ENCODE measurements at regions not wholly inside any gene's neighbourhood (a gene's known extent, or its start where the extent isn't known, plus 50 kb on each side); places are given as distances from the start of the nearest gene placed in this dataset.

DNA sequence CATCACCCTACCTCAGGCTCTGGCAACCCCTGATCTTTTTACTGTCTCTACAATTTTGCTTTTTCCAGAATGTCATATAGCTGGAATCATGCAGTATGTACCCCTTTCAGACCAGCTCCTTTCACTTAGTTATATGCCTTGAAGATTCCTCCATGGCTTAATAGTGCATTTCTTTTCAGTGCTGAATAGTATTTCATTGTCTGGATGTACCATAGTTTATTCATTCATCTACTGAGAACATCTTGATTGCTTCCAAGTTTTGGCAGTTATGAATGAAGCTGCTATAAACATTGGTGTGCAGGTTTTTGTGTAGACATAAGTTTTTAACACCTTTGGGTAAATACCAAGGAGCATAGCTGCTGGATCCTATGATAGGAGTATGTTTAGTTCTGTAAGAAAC, 50.8 kb upstream of the ANP32A start:
- H3K4me3 ChIP-seq (ENCODE audit: control insufficient read depth, low read depth, low read length): no peak overlapping the region
- TF ChIP-seq, protein P1, sequence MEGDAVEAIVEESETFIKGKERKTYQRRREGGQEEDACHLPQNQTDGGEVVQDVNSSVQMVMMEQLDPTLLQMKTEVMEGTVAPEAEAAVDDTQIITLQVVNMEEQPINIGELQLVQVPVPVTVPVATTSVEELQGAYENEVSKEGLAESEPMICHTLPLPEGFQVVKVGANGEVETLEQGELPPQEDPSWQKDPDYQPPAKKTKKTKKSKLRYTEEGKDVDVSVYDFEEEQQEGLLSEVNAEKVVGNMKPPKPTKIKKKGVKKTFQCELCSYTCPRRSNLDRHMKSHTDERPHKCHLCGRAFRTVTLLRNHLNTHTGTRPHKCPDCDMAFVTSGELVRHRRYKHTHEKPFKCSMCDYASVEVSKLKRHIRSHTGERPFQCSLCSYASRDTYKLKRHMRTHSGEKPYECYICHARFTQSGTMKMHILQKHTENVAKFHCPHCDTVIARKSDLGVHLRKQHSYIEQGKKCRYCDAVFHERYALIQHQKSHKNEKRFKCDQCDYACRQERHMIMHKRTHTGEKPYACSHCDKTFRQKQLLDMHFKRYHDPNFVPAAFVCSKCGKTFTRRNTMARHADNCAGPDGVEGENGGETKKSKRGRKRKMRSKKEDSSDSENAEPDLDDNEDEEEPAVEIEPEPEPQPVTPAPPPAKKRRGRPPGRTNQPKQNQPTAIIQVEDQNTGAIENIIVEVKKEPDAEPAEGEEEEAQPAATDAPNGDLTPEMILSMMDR (IDR thresholded peaks at IDR 0.05; ENCODE audit: control insufficient read depth, insufficient read depth, low read depth, low read length, missing control alignments): no peak
- DNase-seq (ENCODE audit: low read depth): no peak

DNA sequence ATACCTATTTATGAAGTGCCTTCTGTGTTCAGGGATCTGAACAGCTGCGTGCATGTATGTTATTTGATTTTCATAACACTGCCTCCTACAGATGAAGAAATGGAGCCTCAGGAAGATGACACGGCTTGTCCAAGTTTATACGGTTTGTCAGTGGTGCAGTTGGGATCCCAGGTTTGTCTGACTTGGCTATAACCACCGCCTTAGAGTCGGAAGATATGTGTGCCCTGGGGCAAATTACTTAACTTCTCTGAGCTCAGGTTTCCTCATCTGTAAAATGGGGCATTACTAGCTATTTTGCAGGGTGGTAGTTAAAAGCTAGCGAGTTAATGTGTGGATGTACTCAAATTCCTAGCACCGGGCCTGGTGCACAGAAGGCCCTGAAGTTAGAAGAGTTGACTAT, 54.1 kb upstream of the ANP32A start:
- no peak overlapping the region for H3K4me3 ChIP-seq (ENCODE audit: control insufficient read depth, low read depth, low read length)
- TF ChIP-seq, protein P1 (IDR thresholded peaks at IDR 0.05; ENCODE audit: control insufficient read depth, insufficient read depth, low read depth, low read length, missing control alignments): no peak
- no peak for DNase-seq (ENCODE audit: low read depth)

DNA sequence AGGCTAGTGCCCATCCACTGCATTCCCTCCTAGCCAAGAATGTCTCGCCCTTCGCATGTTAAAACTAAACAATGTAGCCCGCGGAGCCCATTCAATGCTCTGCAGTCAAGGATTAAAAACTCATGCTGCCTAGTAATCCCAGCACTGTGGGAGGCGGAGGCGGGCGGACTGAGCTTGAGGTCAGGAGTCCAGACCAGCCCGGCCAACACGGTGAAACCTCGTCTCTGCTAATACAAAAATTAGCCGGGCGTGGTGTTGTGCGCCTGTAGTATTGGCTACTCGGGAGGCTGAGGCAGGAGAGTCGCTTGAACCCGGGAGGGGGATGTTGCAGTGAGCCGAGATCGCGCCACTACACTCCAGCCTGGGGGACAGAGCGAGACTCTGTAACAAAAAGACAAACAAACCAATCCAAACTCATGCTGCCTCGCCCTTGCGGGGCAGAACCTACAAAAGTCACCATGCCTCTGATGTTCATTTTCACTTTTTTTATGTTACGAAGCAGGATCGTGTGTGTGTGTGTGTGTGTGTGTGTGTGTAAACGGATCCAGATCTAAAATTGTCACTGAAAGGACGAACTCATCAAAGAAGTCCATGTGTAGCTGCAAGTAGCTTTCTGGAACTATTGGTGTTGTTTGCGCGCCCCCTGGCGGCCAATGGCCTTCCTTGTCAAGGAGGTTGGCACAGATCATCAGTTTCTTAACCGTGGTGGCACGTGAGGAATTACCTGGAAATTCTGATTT, 54.8 kb upstream of the SPESP1 start:
- TF ChIP-seq, protein P1 (IDR thresholded peaks at IDR 0.05; ENCODE audit: control insufficient read depth, insufficient read depth, low read depth, low read length, missing control alignments): peak; percentile 83
- H3K4me3 ChIP-seq (ENCODE audit: control insufficient read depth, low read depth, low read length): peak overlapping the region; percentile 50
- peak; percentile 63 for DNase-seq (ENCODE audit: low read depth)

DNA sequence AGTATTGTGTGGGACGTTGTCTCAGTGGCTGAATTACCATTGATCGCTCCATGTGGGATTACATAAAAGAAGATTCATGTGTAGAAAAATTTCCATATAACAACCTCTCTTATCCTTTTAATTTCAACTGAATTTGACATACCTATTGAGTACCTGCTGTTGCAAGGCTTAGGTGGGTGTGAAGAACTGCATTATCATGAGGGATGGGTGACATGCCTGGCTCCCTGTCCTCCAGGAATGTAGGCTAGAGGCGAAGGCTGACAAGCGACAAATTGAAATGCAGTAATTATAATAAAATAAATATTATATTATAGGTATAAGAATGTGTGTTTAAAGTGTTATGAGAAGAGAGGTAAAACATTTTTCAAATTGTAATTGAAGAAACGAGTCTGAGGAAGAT, 52.7 kb upstream of the SPESP1 start:
- TF ChIP-seq, protein P1 (IDR thresholded peaks at IDR 0.05; ENCODE audit: control insufficient read depth, insufficient read depth, low read depth, low read length, missing control alignments): no peak
- DNase-seq (ENCODE audit: low read depth): no peak
- no peak overlapping the region for H3K4me3 ChIP-seq (ENCODE audit: control insufficient read depth, low read depth, low read length)

DNA sequence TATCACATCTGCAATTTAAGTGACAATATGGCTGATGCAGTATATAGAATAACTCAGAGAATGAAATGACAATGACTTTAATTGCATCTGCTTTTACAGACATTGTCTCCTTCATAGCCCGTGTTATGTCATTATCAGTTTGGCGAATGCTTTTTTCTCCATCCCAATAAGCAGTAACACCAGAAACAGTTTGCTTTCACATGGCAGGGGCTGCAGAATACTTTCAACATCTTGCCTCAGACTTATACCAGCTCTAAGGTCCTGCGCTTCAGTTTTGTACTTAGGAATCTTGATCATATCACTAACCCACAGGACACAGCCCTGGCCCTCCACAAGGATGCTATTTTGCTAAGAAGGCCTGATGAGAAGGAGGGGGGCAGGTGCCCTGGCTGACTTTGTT, 49.9 kb upstream of the SPESP1 start:
- DNase-seq (ENCODE audit: low read depth): no peak
- TF ChIP-seq, protein P1 (IDR thresholded peaks at IDR 0.05; ENCODE audit: control insufficient read depth, insufficient read depth, low read depth, low read length, missing control alignments): no peak
- H3K4me3 ChIP-seq (ENCODE audit: control insufficient read depth, low read depth, low read length): no peak overlapping the region
